ENCODE measurements at regions not wholly inside any gene's neighbourhood (a gene's known extent, or its start where the extent isn't known, plus 50 kb on each side); places are given as distances from the start of the nearest gene placed in this dataset.

- DNase-seq (ENCODE audit: low spot score) = no peak
Measured at GRCh38 chr9:27749838-27750237, 176.6 kb upstream of the C9orf72 start.

GRCh38 chr9:27750566-27750965, 177.3 kb upstream of the C9orf72 start:
- DNase-seq (ENCODE audit: low spot score) = no peak

DNA sequence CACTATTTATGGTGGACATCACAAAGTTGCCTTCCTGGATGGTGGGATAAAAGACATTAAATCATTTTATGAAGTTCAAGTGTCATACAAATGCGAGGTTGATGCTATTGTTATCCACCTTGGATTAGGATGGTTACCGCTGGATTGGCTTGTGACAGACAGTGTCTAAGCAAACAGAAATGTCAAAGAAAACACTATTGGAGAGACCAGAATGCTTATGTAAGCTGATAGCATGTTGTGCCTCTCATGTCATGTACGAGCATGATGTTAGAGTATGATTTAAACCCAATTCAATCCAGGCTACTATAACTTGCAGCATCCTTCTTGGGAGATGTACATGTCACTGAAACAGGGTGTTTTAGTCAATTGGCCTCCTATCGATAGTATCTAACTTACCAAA, 178.8 kb upstream of the C9orf72 start:
- DNase-seq (ENCODE audit: low spot score) = no peak

GRCh38 chr9:27755846-27756245, 182.6 kb upstream of the C9orf72 start:
- no peak for DNase-seq (ENCODE audit: low spot score)

- no peak for DNase-seq (ENCODE audit: low spot score)
Measured at GRCh38 chr9:27756418-27756817, 183.1 kb upstream of the C9orf72 start.

GRCh38 chr9:27763831-27764230, 190.6 kb upstream of the C9orf72 start:
- DNase-seq (ENCODE audit: low spot score) = no peak

DNA sequence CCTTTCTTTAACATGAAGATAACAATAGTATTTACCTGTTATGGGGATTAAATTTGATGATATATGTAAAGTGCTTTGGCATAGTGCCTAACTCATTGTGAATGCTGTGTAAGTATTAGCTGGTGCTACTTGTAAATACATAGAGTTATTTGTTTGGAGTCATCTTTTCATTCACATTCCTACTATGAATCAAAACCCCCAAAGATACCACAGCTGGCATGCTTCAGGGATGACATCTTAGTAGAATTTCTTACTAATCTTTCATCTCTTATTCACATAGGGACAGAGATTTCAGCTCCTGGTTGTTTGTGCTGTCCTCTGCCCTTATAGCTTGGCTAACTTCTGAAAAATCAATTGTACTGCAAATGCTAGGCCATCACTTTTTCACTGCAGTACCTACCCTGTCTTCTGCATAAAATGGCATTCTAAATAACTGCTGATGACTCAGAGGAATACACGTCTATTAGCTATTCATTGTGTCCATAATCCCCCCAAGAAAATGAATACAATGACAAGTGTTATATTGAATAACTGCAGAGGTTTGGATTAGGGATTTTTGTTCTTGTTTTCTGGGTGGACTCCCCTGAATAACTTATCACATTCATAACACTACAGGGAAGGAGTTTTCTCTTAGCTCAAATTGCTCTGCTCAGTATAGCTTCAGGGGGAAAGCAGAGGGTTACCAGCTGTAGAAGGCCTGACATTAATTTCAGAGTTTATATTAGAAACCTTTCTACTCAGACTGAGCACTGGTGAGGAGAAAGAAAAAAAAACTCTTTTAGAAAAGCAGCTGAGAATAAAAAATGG, 192.2 kb upstream of the C9orf72 start:
- DNase-seq (ENCODE audit: low spot score) = no peak

- DNase-seq (ENCODE audit: low spot score) = no peak
Measured at GRCh38 chr9:27766073-27766835, 193.0 kb upstream of the C9orf72 start.

GRCh38 chr9:27768781-27769180, 195.5 kb upstream of the C9orf72 start:
- no peak for DNase-seq (ENCODE audit: low spot score)

GRCh38 chr9:27770541-27770940, 197.3 kb upstream of the C9orf72 start:
- no peak for DNase-seq (ENCODE audit: low spot score)

DNA sequence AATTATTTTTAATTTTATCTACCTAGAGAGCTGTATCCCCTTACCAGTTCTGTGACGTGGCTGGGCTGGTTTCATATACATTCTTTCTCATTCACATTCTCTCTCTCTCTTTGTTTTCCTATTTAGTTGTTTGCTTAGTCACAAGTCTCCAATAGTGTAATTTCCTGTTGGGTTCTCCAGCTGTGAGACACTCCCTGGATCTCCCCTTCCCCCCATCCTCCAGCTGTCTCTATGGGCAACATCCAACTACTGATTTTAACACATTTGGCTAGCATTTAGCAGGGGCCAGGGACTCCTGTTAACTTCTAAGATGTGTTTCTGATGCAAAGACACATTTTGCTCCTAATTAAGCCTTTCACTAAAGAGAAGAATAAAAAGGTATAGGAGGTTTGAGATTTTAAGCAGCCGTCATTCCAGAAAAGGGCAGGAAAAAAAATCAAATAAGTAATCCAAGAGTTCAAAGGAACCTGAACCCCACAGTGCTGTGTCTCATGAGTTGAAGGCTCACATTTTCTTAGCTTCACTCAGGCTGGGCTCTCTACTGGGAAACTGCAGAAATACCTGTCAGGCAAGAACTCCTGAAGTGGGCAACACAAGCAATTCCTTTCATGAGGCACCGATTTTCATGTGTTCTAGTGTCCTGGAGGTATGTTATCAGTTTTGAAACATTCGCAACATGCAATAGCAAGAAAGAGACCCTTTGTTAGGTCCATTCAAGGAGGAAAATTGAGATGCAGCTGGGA, 198.7 kb upstream of the C9orf72 start:
- DNase-seq (ENCODE audit: low spot score) = no peak

DNA sequence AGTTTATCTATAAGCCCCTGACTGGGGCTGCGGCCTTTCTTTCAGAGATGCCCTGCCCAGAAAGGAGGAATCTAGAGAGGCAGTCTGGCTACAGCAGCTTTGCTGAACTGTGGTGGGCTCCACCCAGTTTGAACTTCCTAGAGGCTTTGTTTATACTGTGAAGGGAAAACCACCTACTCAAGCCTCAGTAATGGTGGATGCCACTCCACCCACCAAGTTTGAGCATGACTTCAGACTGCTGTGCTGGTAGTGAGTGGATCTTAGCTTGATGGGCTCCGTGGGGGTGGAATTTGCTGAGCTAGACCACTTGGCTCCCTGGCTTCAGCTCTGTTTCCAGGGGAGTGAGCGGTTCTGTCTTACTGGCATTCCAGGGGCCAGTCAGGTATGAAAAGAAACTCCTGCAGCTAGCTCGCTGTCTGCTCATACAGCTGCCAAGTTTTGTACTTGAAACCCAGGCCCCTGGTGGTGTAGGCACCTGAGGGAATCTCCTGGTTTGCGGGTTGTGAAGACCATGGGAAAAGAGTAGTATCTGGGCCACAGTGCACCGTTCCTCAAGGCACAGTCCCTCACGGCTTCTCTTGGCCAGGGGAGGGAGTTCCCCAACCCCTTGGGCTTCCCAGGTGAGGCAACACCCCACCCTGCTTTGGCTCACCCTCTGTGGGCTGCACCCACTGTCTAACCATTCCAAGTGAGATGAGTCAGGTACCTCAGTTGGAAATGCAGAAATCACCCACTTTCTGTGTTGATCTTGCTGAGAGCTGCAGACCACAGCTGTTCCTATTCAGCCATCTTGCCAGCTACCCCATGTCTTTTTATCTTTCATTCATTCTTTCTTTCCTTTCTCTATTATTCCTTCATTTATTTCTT, 211.8 kb upstream of the C9orf72 start:
- DNase-seq (ENCODE audit: low spot score) = no peak

- no peak for DNase-seq (ENCODE audit: low spot score)
Measured at GRCh38 chr9:27785714-27786100, 212.4 kb upstream of the C9orf72 start.

- DNase-seq (ENCODE audit: low spot score) = no peak
Measured at GRCh38 chr9:27787891-27788290, 214.6 kb upstream of the C9orf72 start.

DNA sequence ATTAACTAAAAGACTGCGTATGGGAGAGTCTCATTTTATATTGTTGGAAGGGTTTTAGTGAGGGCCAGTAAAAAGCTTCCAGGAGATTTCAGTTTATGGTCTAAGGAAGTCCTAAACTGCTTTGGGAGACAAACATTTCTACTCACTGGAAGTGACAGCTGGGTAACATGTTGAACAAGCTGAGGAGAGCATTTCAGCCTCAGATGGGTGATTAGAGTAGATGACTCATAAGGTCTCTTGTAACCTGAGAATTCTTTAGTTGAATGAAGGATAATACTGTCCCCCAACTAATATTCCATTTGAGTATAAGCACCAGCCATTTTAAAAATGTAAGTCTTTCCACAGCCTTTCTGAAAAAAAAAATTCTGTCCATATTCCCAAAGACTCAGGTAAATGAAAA, 218.0 kb upstream of the C9orf72 start:
- no peak for DNase-seq (ENCODE audit: low spot score)

- no peak for DNase-seq (ENCODE audit: low spot score)
Measured at GRCh38 chr9:27792971-27793689, 219.8 kb upstream of the C9orf72 start.

DNA sequence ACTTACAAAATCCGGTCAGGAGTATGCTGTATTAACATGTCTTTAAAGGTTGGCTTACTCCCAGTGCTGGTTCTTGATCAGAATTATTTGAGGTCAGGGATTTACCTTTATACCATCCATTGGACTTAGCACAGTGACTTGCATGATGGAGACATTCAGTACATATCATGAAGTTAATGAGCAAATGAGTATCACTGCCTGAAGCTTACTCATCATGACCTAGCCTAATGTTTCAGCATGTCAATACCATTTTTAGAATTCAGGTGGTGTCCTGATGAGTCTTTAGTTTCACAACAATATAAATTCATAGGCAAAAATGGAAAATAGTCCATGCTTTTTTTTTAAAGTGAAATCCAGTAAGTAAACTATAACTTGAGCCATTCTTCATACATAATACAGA, 226.0 kb upstream of the C9orf72 start:
- DNase-seq (ENCODE audit: low spot score) = no peak

DNA sequence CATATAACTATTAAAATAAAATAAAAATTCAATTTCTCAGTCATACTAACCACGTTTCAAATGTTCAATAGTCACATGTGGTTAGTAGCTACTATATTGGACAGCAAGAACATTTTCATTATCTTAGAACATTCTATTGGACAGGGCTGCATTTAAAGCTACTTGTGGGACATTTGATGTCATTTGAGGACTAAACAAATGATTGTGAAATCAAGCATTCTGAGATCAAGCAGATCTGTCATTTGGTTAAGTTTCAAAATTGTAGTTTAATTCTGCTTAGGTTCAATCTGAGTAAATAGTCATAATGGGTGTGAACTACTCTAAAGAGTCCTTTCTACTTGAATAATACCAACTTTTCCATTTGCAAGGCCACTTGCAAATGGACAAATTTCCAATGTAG, 226.9 kb upstream of the C9orf72 start:
- no peak for DNase-seq (ENCODE audit: low spot score)

- no peak for DNase-seq (ENCODE audit: low spot score)
Measured at GRCh38 chr9:27800692-27801370, 227.6 kb upstream of the C9orf72 start.

DNA sequence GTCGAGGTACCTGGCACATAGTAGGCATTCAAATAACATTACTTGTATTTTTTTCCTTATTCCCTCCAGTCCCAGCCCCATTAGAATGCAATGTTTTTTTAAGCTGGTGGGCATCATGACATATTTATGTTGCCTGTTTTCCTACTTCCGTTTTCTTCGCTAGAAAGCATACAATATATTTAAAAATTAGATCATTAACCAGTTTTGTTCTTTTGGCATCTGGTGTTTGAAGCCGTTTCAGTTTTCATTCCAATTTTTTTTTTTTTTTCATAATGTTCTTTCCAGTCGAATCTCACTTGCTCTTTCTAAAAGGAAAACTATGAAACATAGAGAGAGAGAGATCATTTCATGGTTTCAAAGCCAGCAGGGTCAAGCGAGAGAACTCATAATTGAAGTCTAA, 228.3 kb upstream of the C9orf72 start:
- DNase-seq (ENCODE audit: low spot score) = no peak

DNA sequence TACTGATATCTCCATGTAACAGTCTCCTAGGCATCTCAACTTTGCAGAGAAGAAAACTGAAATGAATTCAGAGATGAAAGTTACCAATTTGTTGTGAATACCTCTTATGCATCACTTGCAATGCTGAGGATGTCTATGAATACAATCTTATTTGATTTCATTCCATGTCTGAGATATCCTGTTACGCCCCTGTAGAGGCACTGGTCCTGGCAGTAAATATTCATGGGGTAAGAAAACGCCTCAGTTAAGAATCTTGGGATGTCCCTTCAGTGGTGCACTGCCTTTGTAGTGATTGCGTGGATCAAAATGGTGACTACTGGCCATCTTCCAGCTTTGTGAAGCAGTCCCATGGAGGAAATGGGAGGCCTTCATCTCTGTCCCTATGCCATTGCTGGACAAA, 229.1 kb upstream of the C9orf72 start:
- no peak for DNase-seq (ENCODE audit: low spot score)

Measured in left forelimb (tissue), 1 donor.